HG03175 (cell line): ENCODE measurements at regions not wholly inside any gene's neighbourhood (a gene's known extent, or its start where the extent isn't known, plus 50 kb on each side); places are given as distances from the start of the nearest gene placed in this dataset.
"Not testable (repeated sequence)": the region's sequence is repeated elsewhere in the genome, so short reads cannot be mapped to it uniquely, and the experiment has no call there.

Source experiments
- ATAC-seq: cut with Tn5 transposase; IDR thresholded peaks from one replicate; pipeline ENCODE4 v1.9.1; 2021; ENCODE audit warnings: mild to moderate bottlenecking, moderate library complexity; ENCODE audit not compliant: unreplicated experiment

- no peak for ATAC-seq
Observed at GRCh38 chr22:48782811-48783511, 1044.7 kb downstream of the BRD1 start.

DNA sequence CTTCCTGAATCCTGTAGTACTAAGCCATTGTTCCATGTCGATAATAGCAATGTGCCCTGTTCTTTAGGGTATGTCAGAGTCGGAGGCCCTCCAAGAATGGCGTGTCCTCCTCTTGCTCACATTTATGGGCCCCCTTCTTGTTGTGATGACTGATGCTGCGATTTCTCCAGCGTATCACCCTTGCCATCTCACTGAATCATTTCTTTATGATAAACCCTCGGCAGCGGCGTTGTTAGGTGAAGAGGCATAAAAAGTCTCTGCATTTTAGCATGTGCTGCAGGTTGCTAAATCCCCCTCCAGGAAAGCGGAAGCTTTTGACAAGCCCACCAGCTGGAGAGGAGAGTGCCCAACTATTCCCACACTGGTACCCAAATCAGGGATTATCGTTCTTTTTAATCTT, 1045.3 kb downstream of the BRD1 start:
- no peak for ATAC-seq

- ATAC-seq = no peak
Observed at GRCh38 chr22:48781868-48782267, 1045.8 kb downstream of the BRD1 start.

DNA sequence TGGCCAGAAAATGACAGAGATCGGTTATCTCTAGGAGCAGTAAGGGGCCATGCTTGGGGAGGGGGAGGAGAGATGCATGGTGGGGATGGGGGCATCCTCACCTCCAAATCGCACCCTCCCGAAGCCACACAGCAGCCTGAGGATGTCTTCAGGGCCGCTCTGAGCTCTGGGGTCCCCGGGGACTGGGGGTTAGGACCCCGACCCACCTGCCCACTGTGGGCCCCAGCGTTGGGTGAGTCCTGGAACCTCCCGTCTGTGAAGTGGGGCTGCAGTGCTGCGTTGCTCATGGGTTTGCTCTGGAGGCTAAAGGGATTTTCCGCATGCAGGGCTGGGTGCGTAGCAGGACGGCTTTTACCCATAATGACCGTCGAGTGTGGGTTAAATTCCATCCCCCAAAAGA, 1046.3 kb downstream of the BRD1 start:
- no peak for ATAC-seq

GRCh38 chr22:48780597-48781277, 1046.9 kb downstream of the BRD1 start:
- no peak for ATAC-seq

DNA sequence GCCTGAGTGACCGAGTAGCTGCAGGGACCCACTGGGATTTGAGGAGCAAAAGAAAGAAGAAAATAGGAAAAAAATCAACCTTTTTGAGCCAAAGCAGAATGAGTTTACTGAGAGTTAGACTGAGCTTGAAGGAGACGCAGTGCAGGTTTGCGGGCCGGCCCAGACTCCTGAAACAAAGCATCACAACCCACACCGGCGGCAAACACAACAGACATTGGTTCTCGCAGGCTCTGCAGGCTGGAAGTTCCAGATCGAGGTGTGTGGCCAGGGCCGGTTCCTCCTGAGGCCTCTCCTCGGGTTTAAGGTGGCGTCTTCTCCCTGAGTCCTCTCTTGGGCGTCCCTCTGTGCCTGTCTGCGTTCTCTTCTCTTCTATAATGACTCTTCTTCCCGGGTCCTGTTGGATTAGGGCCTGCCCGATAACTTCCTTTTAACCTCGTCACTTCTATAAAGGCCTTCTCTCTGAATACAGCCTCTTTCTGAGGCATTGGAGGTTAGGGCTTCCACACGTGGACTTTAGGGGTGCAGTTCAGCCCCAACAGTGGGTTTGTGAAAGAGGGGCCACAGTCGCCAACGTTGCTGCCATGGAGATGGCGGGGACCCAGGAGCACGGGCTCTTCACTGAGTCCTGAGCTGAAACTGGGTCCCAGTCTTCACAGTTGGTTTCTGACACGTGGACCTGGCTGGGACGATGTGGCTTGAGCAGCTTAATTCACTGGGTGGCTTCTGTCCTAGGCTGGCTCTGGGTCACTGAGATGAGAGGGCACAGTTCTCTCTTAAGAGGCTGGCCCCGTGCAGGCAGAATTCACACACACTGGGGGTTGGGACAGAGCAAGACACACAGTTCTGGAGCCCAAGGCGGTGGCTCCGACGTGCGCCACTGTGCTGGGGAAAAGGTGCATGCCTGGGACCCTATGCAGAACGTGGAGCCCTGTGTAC, 1047.7 kb downstream of the BRD1 start:
- ATAC-seq = no peak

- no peak for ATAC-seq
Observed at GRCh38 chr22:48779211-48779643, 1048.4 kb downstream of the BRD1 start.

GRCh38 chr22:48778308-48779195, 1049.1 kb downstream of the BRD1 start:
- ATAC-seq = no peak

- ATAC-seq = no peak
Observed at GRCh38 chr22:48772286-48772907, 1055.3 kb downstream of the BRD1 start.

GRCh38 chr22:48765595-48765994, 1062.1 kb downstream of the BRD1 start:
- ATAC-seq = no peak

DNA sequence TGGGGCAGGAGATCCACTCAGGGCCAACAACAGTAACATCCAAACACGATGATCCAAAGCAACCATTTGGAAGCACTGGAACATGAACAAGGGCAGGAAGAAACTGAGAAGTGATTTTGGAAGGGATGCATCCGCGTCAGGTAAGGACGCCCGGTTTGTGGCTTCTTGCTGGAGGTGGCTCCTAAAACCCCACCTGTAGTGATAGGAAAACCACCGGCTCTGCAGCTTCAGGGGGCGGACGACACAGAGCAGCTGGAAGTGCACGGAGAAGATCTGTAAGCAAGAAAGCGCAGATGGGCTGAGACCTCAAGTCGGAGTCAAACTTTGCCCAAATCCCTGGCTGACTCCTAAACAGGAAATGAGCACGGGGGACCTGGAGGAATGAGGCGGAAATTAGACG, 1066.1 kb downstream of the BRD1 start:
- no peak for ATAC-seq

DNA sequence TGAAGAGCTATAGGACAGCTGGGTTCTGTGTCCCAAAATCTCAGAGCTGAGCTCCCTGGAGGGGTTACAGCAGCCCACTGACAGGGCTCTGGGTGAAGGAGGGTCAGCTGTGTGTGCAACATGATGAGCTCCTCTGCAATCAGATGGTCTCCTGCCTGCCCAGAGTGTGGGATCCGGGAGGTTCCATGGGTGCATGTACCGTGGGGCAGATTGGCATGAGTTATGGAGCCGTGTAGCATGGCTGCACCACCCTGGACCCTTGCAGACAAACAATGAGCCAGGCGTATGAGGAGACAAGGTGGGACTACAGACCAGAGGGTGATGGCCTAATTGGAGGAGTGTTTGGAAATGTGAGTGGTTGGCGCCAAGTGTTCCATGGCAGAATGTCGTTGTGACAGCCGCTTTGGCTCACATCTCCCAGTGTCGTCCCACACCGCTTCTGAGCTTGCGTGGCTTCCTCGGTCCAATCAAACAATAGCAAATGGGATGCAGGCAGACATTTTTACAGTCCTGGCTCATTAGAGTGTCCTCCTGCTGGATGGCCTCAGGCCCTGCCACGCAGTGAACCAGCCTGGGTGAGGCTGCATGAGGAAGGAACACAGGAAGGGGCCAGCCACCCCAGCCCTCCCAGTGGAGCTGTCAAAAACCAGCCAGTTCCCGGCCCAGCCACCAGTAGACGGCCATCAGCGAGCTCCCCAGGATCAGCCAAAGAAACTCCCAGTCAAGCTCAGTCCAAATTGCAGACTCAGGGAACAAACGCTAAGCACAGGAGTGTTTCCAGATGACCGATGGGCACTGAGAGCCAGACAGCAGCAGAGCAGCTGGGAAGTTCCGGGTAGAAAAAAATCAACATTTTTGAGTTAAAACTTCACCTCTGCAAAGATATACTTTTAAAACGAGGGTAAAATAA, 1066.9 kb downstream of the BRD1 start:
- no peak for ATAC-seq

GRCh38 chr22:48758881-48759875, 1068.5 kb downstream of the BRD1 start:
- ATAC-seq = no peak

- ATAC-seq = no peak
Observed at GRCh38 chr22:48757985-48758561, 1069.6 kb downstream of the BRD1 start.

- ATAC-seq = no peak
Observed at GRCh38 chr22:48757581-48757980, 1070.1 kb downstream of the BRD1 start.

- ATAC-seq = not testable (repeated sequence)
Observed at GRCh38 chr22:48757135-48757534, 1070.5 kb downstream of the BRD1 start.
